GM23338 (cell line): ENCODE measurements at regions not wholly inside any gene's neighbourhood (a gene's known extent, or its start where the extent isn't known, plus 50 kb on each side); places are given as distances from the start of the nearest gene placed in this dataset.

Experiments used
- CREB1 ChIP-seq: fragments of 250-450 bp; sonication (Bioruptor Pico); IDR thresholded peaks from 2 replicates; pipeline ENCODE4 v1.5.0; 2020; ENCODE audit warnings: low read depth, mild to moderate bottlenecking, moderate library complexity
- CTCF ChIP-seq, 2 experiments: fragments of 200-600 bp in 1 of 2; sonication (generic) in 1 of 2; conservative IDR thresholded peaks; 2 replicates each; pipeline versions ENCODE4 v1.5.1 to v1.6.1; 2016 to 2017; ENCODE audit warnings: antibody characterized with exemption in 2 of 2, low read depth in 2 of 2, mild to moderate bottlenecking in 2 of 2, moderate library complexity in 1 of 2
- EZH2 ChIP-seq: fragments of 200-600 bp; sonication (generic); IDR thresholded peaks from one replicate; pipeline ENCODE4 v1.8.0; 2017; ENCODE audit warnings: antibody characterized with exemption, mild to moderate bottlenecking, low read depth; ENCODE audit not compliant: unreplicated experiment
- EZH2phosphoT487 ChIP-seq: fragments of 200-600 bp; sonication (generic); IDR thresholded peaks from one replicate; pipeline ENCODE4 v1.8.1; 2018; ENCODE audit warnings: antibody characterized with exemption; ENCODE audit not compliant: unreplicated experiment
- JUNB ChIP-seq: IDR thresholded peaks from one replicate; pipeline ENCODE4 v1.6.1; 2016; ENCODE audit warnings: antibody characterized with exemption; ENCODE audit not compliant: unreplicated experiment
- POLR2AphosphoS5 ChIP-seq: IDR thresholded peaks from 2 replicates; pipeline ENCODE4 v1.6.1; 2016; ENCODE audit warnings: antibody characterized with exemption, low read depth
- REST ChIP-seq: IDR thresholded peaks from one replicate; pipeline ENCODE4 v1.6.1; 2018; ENCODE audit warnings: antibody characterized with exemption; ENCODE audit not compliant: unreplicated experiment
- ZNF114 ChIP-seq: fragments of 250-450 bp; sonication (Bioruptor Pico); IDR thresholded peaks from 2 replicates; pipeline ENCODE4 v1.5.0; 2020; ENCODE audit warnings: mild to moderate bottlenecking, moderate library complexity
- ZNF331 ChIP-seq: fragments of 250-450 bp; sonication (Bioruptor Pico); IDR thresholded peaks from 2 replicates; pipeline ENCODE4 v1.5.0; 2020; ENCODE audit warnings: low read depth, mild to moderate bottlenecking, moderate library complexity

DNA sequence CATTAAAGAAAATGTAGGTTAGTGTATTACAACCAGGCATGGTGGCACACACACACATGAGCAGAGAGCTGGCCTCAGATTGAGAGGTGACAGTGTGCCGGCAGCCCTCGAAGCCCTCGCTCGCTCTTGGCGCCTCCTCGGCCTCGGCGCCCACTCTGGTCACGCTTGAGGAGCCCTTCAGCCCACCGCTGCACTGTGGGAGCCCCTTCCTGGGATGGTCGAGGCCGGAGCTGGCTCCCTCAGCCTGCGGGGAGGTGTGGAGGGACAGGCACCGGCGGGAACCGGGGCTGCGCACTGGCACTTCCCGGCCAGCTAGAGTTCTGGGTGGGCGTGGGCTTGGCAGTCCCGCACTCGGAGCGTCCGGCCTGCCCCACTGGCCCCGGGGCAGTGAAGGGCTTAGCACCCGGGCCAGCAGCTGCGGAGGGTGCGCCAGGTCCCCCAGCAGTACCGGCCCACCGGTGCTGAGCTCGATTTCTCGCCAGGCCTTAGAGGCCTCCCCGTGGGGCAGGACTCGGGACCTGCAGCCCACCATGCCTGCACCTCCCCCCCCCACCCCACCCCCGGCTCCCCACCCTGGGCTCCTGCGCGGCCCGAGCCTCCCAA, 80.4 kb upstream of the TMEM158 start:
- TF ChIP-seq EZH2 (no peak), CTCF (conservative IDR thresholded peaks at IDR 0.05; ENCODE audit: low read depth in 2 of 2) (no peak), POLR2AphosphoS5 (no peak), CREB1 (no peak), EZH2phosphoT487 (no peak), JUNB (no peak), REST (no peak), ZNF331 (no peak), ZNF114 (no peak)
